Stomach (tissue), 8 donors: ENCODE measurements at regions not wholly inside any gene's neighbourhood (a gene's known extent, or its start where the extent isn't known, plus 50 kb on each side); places are given as distances from the start of the nearest gene placed in this dataset.
A peak's percentile ranks its signal among the peaks of the same experiment; 100 is the strongest.

Source experiments
- DNase-seq, 2 donors: peaks; one replicate each; pipeline versions ENCODE4 v3.0.0 to v3.0.0-alpha.2; 2013 to 2019
- H3K27ac ChIP-seq, 5 donors: fragments of 200-600 bp in 4 of 5; sonication (generic) in 4 of 5; one replicate each; pipeline ENCODE4 v1.5.1; 2013 to 2019; ENCODE audit warnings: mild to moderate bottlenecking in 1 of 5, moderate library complexity in 1 of 5
- H3K27me3 ChIP-seq, 3 donors: fragments of 200-600 bp; sonication (generic); one replicate each; pipeline ENCODE4 v1.5.1; 2017 to 2019; ENCODE audit warnings: mixed run types in 1 of 3
- H3K36me3 ChIP-seq, 4 donors: fragments of 200-600 bp; sonication (generic); 1 replicate in 3 of 4; 2 replicates in 1 of 4; pipeline ENCODE4 v1.5.1; 2016 to 2019
- H3K4me1 ChIP-seq, 4 donors: fragments of 200-600 bp; sonication (generic); one replicate each; pipeline ENCODE4 v1.5.1; 2016 to 2019
- H3K4me3 ChIP-seq, 4 donors: fragments of 200-600 bp; sonication (generic) in 3 of 4; one replicate each; pipeline ENCODE4 v1.5.1; 2016 to 2019; ENCODE audit warnings: mild to moderate bottlenecking in 1 of 4
- H3K9me3 ChIP-seq, 4 donors: fragments of 200-600 bp; sonication (generic); one replicate each; pipeline ENCODE4 v1.5.1; 2016 to 2019
- EP300 ChIP-seq: sonication (generic); formaldehyde crosslinking; IDR thresholded peaks from one replicate; pipeline ENCODE4 v1.6.1; 2017; ENCODE audit warnings: antibody characterized with exemption
- POLR2A ChIP-seq, 4 donors: fragments of 450-650 bp; IDR thresholded peaks; one replicate each; pipeline ENCODE4 v1.6.1; 2016; ENCODE audit warnings: antibody characterized with exemption in 4 of 4, control low read depth in 2 of 4, mild to moderate bottlenecking in 1 of 4, moderate library complexity in 1 of 4
- POLR2AphosphoS5 ChIP-seq, 3 donors: sonication (generic); formaldehyde crosslinking; IDR thresholded peaks; one replicate each; pipeline ENCODE4 v1.6.1; 2016; ENCODE audit warnings: antibody characterized with exemption in 3 of 3
- WGBS, 5 donors: extraction: QIAGEN DNeasy Blood & Tissue Kit in 3 of 5; methylation state at CpG; one replicate each; pipeline versions ENCODE4 v1.1.5 to v1.1.7; 2013 to 2018; 5-methylcytosine and 5-hydroxymethylcytosine counted together
- intact Hi-C: fragments of 100-400 bp; cut with DNase I; formaldehyde crosslinking; loops from one replicate; pipeline ENCODE4 v1.15.1; 2023; ENCODE audit warnings: low total_unique reads
- TF ChIP-seq, protein P1 (sequence below), 7 experiments: fragments of 450-650 bp in 4 of 7; fragments of 200-600 bp in 3 of 7; sonication (generic) in 3 of 7; IDR thresholded peaks; one replicate each; pipeline ENCODE4 v1.5.1; 2016 to 2019; ENCODE audit warnings: antibody characterized with exemption in 7 of 7, control low read depth in 2 of 7, mild to moderate bottlenecking in 1 of 7
- donor health status: healthy with polysubstance abuse.
- donor health status: Bipolar disorder and iron deficiency.
- donor health status: healthy.

GRCh38 chr3:67290438-67290837 lies 292.3 kb downstream of the KBTBD8 start:
- 68 to 89% (median 82%) methylated on average over 4 of the region's 4 CpGs for WGBS, 5 donors

GRCh38 chr3:67291287-67292252 lies 293.5 kb downstream of the KBTBD8 start:
- intact Hi-C loops = no loop called here
- Histone ChIP-seq H3K27me3 (no peaks in the 10 kb centered on the region), H3K9me3 (no peaks in the 10 kb centered on the region), H3K36me3 (no peaks in the 10 kb centered on the region), H3K4me1 (peaks cover 0 to 11% (median 7%) of the 10 kb centered on the region in 4 donors), H3K27ac (no peak overlapping the region), H3K4me3 (no peak overlapping the region)
- 57 to 68% (median 61%) methylated on average over 11 of the region's 11 CpGs for WGBS, 5 donors
- TF ChIP-seq POLR2A (IDR thresholded peaks at IDR 0.05) (no peak), POLR2AphosphoS5 (IDR thresholded peaks at IDR 0.05) (no peak), EP300 (no peak)
- TF ChIP-seq, protein P1, sequence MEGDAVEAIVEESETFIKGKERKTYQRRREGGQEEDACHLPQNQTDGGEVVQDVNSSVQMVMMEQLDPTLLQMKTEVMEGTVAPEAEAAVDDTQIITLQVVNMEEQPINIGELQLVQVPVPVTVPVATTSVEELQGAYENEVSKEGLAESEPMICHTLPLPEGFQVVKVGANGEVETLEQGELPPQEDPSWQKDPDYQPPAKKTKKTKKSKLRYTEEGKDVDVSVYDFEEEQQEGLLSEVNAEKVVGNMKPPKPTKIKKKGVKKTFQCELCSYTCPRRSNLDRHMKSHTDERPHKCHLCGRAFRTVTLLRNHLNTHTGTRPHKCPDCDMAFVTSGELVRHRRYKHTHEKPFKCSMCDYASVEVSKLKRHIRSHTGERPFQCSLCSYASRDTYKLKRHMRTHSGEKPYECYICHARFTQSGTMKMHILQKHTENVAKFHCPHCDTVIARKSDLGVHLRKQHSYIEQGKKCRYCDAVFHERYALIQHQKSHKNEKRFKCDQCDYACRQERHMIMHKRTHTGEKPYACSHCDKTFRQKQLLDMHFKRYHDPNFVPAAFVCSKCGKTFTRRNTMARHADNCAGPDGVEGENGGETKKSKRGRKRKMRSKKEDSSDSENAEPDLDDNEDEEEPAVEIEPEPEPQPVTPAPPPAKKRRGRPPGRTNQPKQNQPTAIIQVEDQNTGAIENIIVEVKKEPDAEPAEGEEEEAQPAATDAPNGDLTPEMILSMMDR (IDR thresholded peaks at IDR 0.05) = no peak
- DNase-seq = peak in 1 of 2 donors; percentile 7

More at GRCh38 chr3:67290438-67290837, 292.3 kb downstream of the KBTBD8 start:
- H3K27ac ChIP-seq = no peak overlapping the region
- H3K4me3 ChIP-seq = no peak overlapping the region
- H3K36me3 ChIP-seq = no peaks in the 10 kb centered on the region
- H3K4me1 ChIP-seq = peaks cover 0 to 11% (median 7%) of the 10 kb centered on the region in 4 donors
- no peaks in the 10 kb centered on the region for H3K27me3 ChIP-seq
- no peaks in the 10 kb centered on the region for H3K9me3 ChIP-seq
- intact Hi-C loops = no loop called here
- DNase-seq = peak in 1 of 2 donors; percentile 17
- no peak for TF ChIP-seq EP300
- TF ChIP-seq, protein P1 (IDR thresholded peaks at IDR 0.05) = no peak
- no peak for TF ChIP-seq POLR2A (IDR thresholded peaks at IDR 0.05)
- no peak for TF ChIP-seq POLR2AphosphoS5 (IDR thresholded peaks at IDR 0.05)

DNA sequence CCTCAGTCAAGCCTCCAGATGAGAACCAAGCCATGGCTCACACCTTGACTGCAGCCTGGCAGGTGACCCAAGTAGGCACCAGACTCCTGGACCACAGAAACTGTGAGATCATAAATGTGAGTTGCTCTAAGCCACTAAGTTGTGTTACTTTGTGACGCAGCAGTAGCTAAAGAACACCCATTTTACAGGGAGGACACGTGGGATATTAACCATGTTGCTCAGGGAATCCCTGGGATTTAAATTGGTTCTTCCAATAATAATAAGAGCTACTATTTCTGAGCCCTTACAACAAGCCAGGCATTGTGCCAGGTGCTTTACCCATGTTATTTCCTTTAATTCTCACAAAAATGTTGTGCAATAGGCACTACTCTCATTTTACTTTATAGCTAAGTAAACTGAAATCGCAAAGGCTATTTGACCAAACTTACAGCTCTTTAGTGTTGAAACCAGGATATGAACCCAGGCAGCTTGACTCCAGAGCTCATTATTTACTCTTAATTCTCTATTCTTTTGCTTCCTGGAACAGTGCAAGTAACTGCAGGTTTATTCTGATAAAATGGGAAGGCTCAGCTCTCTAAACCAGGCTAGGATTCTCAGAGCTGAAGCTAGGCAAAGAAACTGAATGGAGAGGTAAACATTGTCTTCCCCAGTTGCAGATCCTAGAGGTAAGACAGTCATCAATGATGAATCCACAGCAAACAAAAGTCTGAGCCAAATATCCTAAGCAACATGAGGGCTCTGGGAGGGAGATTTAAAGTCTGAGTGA lies 294.4 kb downstream of the KBTBD8 start:
- H3K9me3 ChIP-seq = no peaks in the 10 kb centered on the region
- peak; percentile 46 to 48 for DNase-seq
- H3K4me3 ChIP-seq = no peak overlapping the region
- H3K27me3 ChIP-seq = no peaks in the 10 kb centered on the region
- intact Hi-C loops = no loop called here
- H3K4me1 ChIP-seq = peaks cover 0 to 11% (median 7%) of the 10 kb centered on the region in 4 donors
- no peak for TF ChIP-seq POLR2AphosphoS5 (IDR thresholded peaks at IDR 0.05)
- no peak for TF ChIP-seq POLR2A (IDR thresholded peaks at IDR 0.05)
- TF ChIP-seq, protein P1 (IDR thresholded peaks at IDR 0.05) = no peak
- TF ChIP-seq EP300 = no peak
- peak overlapping the region in 1 of 5 donors; percentile 51 for H3K27ac ChIP-seq
- H3K36me3 ChIP-seq = no peaks in the 10 kb centered on the region
- 45 to 67% (median 62%) methylated on average over 3 of the region's 3 CpGs for WGBS, 5 donors

DNA sequence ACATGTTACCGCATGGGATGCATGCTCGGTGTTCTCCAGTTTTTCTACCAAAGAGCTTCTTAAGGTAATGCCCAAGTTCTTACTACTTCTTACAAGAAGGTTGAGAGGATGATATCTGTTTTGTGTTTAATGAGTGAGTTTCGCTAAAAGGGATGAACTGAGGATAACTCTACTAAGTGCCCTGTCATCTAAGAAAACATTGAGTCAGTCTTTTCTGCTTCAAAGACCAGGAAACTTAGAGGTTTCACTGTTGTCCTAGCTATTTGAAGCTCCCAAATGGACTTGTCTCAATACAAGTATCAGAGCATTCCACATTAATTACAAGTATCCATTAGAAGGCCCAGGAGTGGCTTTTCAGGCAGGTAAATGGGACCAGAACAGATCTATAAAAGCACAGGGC lies 296.2 kb downstream of the KBTBD8 start:
- TF ChIP-seq POLR2A (IDR thresholded peaks at IDR 0.05) (no peak), EP300 (no peak), POLR2AphosphoS5 (IDR thresholded peaks at IDR 0.05) (no peak)
- TF ChIP-seq, protein P1 (IDR thresholded peaks at IDR 0.05) = no peak
- H3K4me3 ChIP-seq = no peak overlapping the region
- no peaks in the 10 kb centered on the region for H3K36me3 ChIP-seq
- no peaks in the 10 kb centered on the region for H3K9me3 ChIP-seq
- no peak overlapping the region for H3K27ac ChIP-seq
- H3K27me3 ChIP-seq = no peaks in the 10 kb centered on the region
- intact Hi-C loops = no loop called here
- H3K4me1 ChIP-seq = peaks cover 0 to 11% (median 7%) of the 10 kb centered on the region in 4 donors
- DNase-seq = no peak
- WGBS, 5 donors = 94 to 99% (median 96%) methylated on average over 3 of the region's 3 CpGs
